GM18873 (cell line): ENCODE measurements at regions not wholly inside any gene's neighbourhood (a gene's known extent, or its start where the extent isn't known, plus 50 kb on each side); places are given as distances from the start of the nearest gene placed in this dataset.

Source experiments
- ATAC-seq: cut with Tn5 transposase; IDR thresholded peaks from one replicate; pipeline ENCODE4 v1.9.1; 2021; ENCODE audit warnings: mild to moderate bottlenecking, moderate library complexity, moderate number of reproducible peaks; ENCODE audit not compliant: unreplicated experiment, low FRiP score

- no peak for ATAC-seq
Measured at GRCh38 chr3:180329847-180330246, 272.1 kb upstream of the TTC14 start.

- no peak for ATAC-seq
Measured at GRCh38 chr3:180330440-180330839, 271.5 kb upstream of the TTC14 start.

- ATAC-seq, result peak; percentile 45
Measured at GRCh38 chr3:180332608-180333007, 269.4 kb upstream of the TTC14 start.

- no peak for ATAC-seq
Measured at GRCh38 chr3:180335050-180335449, 266.9 kb upstream of the TTC14 start.

- ATAC-seq, result no peak
Measured at GRCh38 chr3:180340395-180340794, 261.6 kb upstream of the TTC14 start.

GRCh38 chr3:180341516-180341915 lies 260.4 kb upstream of the TTC14 start:
- ATAC-seq, result no peak

- ATAC-seq, result no peak
Measured at GRCh38 chr3:180351601-180352000, 250.4 kb upstream of the TTC14 start.

GRCh38 chr3:180352261-180352660 lies 249.7 kb upstream of the TTC14 start:
- ATAC-seq, result no peak

GRCh38 chr3:180354214-180354613 lies 247.7 kb upstream of the TTC14 start:
- no peak for ATAC-seq

GRCh38 chr3:180358179-180358578 lies 243.8 kb upstream of the TTC14 start:
- no peak for ATAC-seq

GRCh38 chr3:180359061-180359952 lies 242.7 kb upstream of the TTC14 start:
- no peak for ATAC-seq

- no peak for ATAC-seq
Measured at GRCh38 chr3:180359953-180360279, 242.0 kb upstream of the TTC14 start.

GRCh38 chr3:180362081-180362480 lies 239.9 kb upstream of the TTC14 start:
- no peak for ATAC-seq

- no peak for ATAC-seq
Measured at GRCh38 chr3:180375831-180376230, 226.1 kb upstream of the TTC14 start.

- ATAC-seq, result no peak
Measured at GRCh38 chr3:180378496-180378895, 223.5 kb upstream of the TTC14 start.

- no peak for ATAC-seq
Measured at GRCh38 chr3:180382638-180383180, 219.3 kb upstream of the TTC14 start.

GRCh38 chr3:180383332-180384020 lies 218.5 kb upstream of the TTC14 start:
- ATAC-seq, result no peak

- no peak for ATAC-seq
Measured at GRCh38 chr3:180390313-180390712, 211.7 kb upstream of the TTC14 start.

GRCh38 chr3:180391001-180391400 lies 211.0 kb upstream of the TTC14 start:
- no peak for ATAC-seq

- no peak for ATAC-seq
Measured at GRCh38 chr3:180401226-180401625, 200.7 kb upstream of the TTC14 start.

GRCh38 chr3:180402471-180403073 lies 199.4 kb upstream of the TTC14 start:
- peak; percentile 62 for ATAC-seq
